ENCODE measurements at regions not wholly inside any gene's neighbourhood (a gene's known extent, or its start where the extent isn't known, plus 50 kb on each side); places are given as distances from the start of the nearest gene placed in this dataset.

GRCh38 chr3:153295901-153296300 is 133.9 kb downstream of the RAP2B start:
- no peak for TF ChIP-seq GTF2I (CRISPR knock-in tag; conservative IDR thresholded peaks at IDR 0.05)
- no peak for TF ChIP-seq CTCF (IDR thresholded peaks at IDR 0.05)
- TF ChIP-seq USF1 (CRISPR knock-in tag; IDR thresholded peaks at IDR 0.05) = no peak
- no peak for TF ChIP-seq NR1H2 (CRISPR knock-in tag; IDR thresholded peaks at IDR 0.05)
- TF ChIP-seq HMGXB4 (CRISPR knock-in tag; IDR thresholded peaks at IDR 0.05) = no peak
- no peak for TF ChIP-seq AFF4 (CRISPR knock-in tag; IDR thresholded peaks at IDR 0.05; ENCODE audit: borderline replicate concordance)
- TF ChIP-seq ZBTB43 (CRISPR knock-in tag; IDR thresholded peaks at IDR 0.05) = no peak
- TF ChIP-seq E2F1 (CRISPR knock-in tag; IDR thresholded peaks at IDR 0.05) = no peak
- no peak for TF ChIP-seq ATF6 (CRISPR knock-in tag; IDR thresholded peaks at IDR 0.05)
- no peak for TF ChIP-seq ZSCAN18 (CRISPR knock-in tag; IDR thresholded peaks at IDR 0.05)
- TF ChIP-seq PREB (CRISPR knock-in tag; IDR thresholded peaks at IDR 0.05; ENCODE audit: borderline replicate concordance) = no peak
- TF ChIP-seq ZNF281 (CRISPR knock-in tag; IDR thresholded peaks at IDR 0.05) = no peak
- TF ChIP-seq E2F4 (CRISPR knock-in tag; IDR thresholded peaks at IDR 0.05; ENCODE audit: borderline replicate concordance, low read depth) = no peak
- no peak for TF ChIP-seq JUN (CRISPR knock-in tag; IDR thresholded peaks at IDR 0.05)

Measured in WTC11 (cell line).